WTC11 (cell line): ENCODE measurements at regions not wholly inside any gene's neighbourhood (a gene's known extent, or its start where the extent isn't known, plus 50 kb on each side); places are given as distances from the start of the nearest gene placed in this dataset.

Source experiments
- ATAC-seq: fragments of 200-7000 bp; cut with Tn5 transposase; 2 replicates; pipeline ENCODE4 v1.10.0; 2021; ENCODE audit warnings: mild to moderate bottlenecking, moderate library complexity
- CTCF ChIA-PET: fragments of 300-600 bp; sonication (Branson Sonifier 250); formaldehyde crosslinking; loops from one replicate; lab custom pipeline; 2021; ENCODE audit warnings: antibody characterized with exemption; lab: Charles Lee
- POLR2A ChIA-PET: fragments of 350-600 bp; sonication (Branson Sonifier 250); formaldehyde crosslinking; loops from one replicate; lab custom pipeline; 2021; ENCODE audit warnings: antibody characterized with exemption; lab: Charles Lee
- DNase-seq: peaks from one replicate; pipeline ENCODE4 v3.0.0; 2021; ENCODE audit warnings: low spot score
- H3K27ac Mint-ChIP-seq: 2 replicates; pipeline ENCODE4 v1.8.0; 2021; ENCODE audit warnings: mixed read lengths
- H3K27me3 Mint-ChIP-seq: 2 replicates; pipeline ENCODE4 v1.8.0; 2021; ENCODE audit warnings: low read depth, mild to moderate bottlenecking, moderate library complexity, mixed read lengths
- H3K36me3 Mint-ChIP-seq: 2 replicates; pipeline ENCODE4 v1.8.0; 2021; ENCODE audit warnings: mixed read lengths
- H3K4me1 Mint-ChIP-seq: 2 replicates; pipeline ENCODE4 v1.8.0; 2022; ENCODE audit warnings: mixed read lengths
- H3K4me3 Mint-ChIP-seq: 2 replicates; pipeline ENCODE4 v1.8.0; 2021; ENCODE audit warnings: mild to moderate bottlenecking, moderate library complexity, mixed read lengths
- H3K9me3 Mint-ChIP-seq: 2 replicates; pipeline ENCODE4 v1.8.0; 2021; ENCODE audit warnings: mixed read lengths
- CBFB ChIP-seq: sonication (generic); formaldehyde crosslinking; IDR thresholded peaks from 2 replicates; pipeline ENCODE4 v1.8.1; 2022; ENCODE audit warnings: mild to moderate bottlenecking, low read depth, missing genetic modification reagents
- FOXJ3 ChIP-seq: sonication (generic); formaldehyde crosslinking; IDR thresholded peaks from 2 replicates; pipeline ENCODE4 v1.9.0; 2021; ENCODE audit warnings: missing genetic modification reagents, mild to moderate bottlenecking, borderline replicate concordance
- GRHL2 ChIP-seq: fragments of 250-450 bp; sonication (Bioruptor Pico); IDR thresholded peaks from 2 replicates; pipeline ENCODE4 v1.8.0; 2022; ENCODE audit warnings: mild to moderate bottlenecking, moderate library complexity; ENCODE audit not compliant: insufficient replicate concordance, severe bottlenecking
- HMGA2 ChIP-seq: fragments of 250-450 bp; sonication (Bioruptor Pico); IDR thresholded peaks from 2 replicates; pipeline ENCODE4 v1.4.0; 2021; ENCODE audit warnings: mild to moderate bottlenecking, moderate library complexity
- KAT7 ChIP-seq: sonication (generic); formaldehyde crosslinking; IDR thresholded peaks from 2 replicates; pipeline ENCODE4 v1.8.1; 2023; ENCODE audit warnings: missing genetic modification reagents, mild to moderate bottlenecking, borderline replicate concordance
- MYBL2 ChIP-seq: sonication (generic); formaldehyde crosslinking; IDR thresholded peaks from 2 replicates; pipeline ENCODE4 v1.8.1; 2023; ENCODE audit warnings: mild to moderate bottlenecking, moderate library complexity, missing genetic modification reagents
- NFYB ChIP-seq: sonication (generic); formaldehyde crosslinking; conservative IDR thresholded peaks from 2 replicates; pipeline ENCODE4 v1.8.0; 2022; ENCODE audit warnings: low read depth, missing genetic modification reagents
- NR1H2 ChIP-seq: sonication (generic); formaldehyde crosslinking; IDR thresholded peaks from 2 replicates; pipeline ENCODE4 v1.9.0; 2021; ENCODE audit warnings: mild to moderate bottlenecking, moderate library complexity, missing genetic modification reagents
- RORB ChIP-seq: fragments of 250-450 bp; sonication (Bioruptor Pico); IDR thresholded peaks from 2 replicates; pipeline ENCODE4 v1.9.0; 2021; ENCODE audit warnings: mild to moderate bottlenecking
- SMAD4 ChIP-seq: sonication (generic); formaldehyde crosslinking; IDR thresholded peaks from 2 replicates; pipeline ENCODE4 v1.8.0; 2022; ENCODE audit warnings: mild to moderate bottlenecking, missing genetic modification reagents
- TCF7 ChIP-seq: sonication (generic); formaldehyde crosslinking; IDR thresholded peaks from 2 replicates; pipeline ENCODE4 v1.8.0; 2022; ENCODE audit warnings: mild to moderate bottlenecking, low read depth, missing genetic modification reagents, moderate library complexity
- ZNF263 ChIP-seq: sonication (generic); formaldehyde crosslinking; IDR thresholded peaks from 2 replicates; pipeline ENCODE4 v1.8.1; 2022; ENCODE audit warnings: low read depth, mild to moderate bottlenecking, moderate library complexity, missing genetic modification reagents
- ZNF396 ChIP-seq: fragments of 250-450 bp; sonication (Bioruptor Pico); IDR thresholded peaks from 2 replicates; pipeline ENCODE4 v1.8.0; 2021; ENCODE audit warnings: mild to moderate bottlenecking, moderate library complexity, borderline replicate concordance
- ZNF416 ChIP-seq: fragments of 250-450 bp; sonication (Bioruptor Pico); IDR thresholded peaks from 2 replicates; pipeline ENCODE4 v1.9.0; 2021; ENCODE audit warnings: mild to moderate bottlenecking, inconsistent platforms
- ZNF671 ChIP-seq: fragments of 250-450 bp; sonication (Bioruptor Pico); IDR thresholded peaks from 2 replicates; pipeline ENCODE4 v1.8.0; 2021; ENCODE audit warnings: mild to moderate bottlenecking
- TF ChIP-seq, protein P1 (sequence below): sonication (generic); formaldehyde crosslinking; IDR thresholded peaks from 2 replicates; pipeline ENCODE4 v1.8.1; 2023; ENCODE audit warnings: mild to moderate bottlenecking, missing genetic modification reagents
- TF ChIP-seq, protein P2 (sequence below): fragments of 250-450 bp; sonication (Bioruptor Pico); IDR thresholded peaks from 2 replicates; pipeline ENCODE4 v1.9.0; 2021; ENCODE audit warnings: mild to moderate bottlenecking, borderline replicate concordance
- TF ChIP-seq, protein P3 (sequence below): sonication (generic); formaldehyde crosslinking; IDR thresholded peaks from 2 replicates; pipeline ENCODE4 v1.8.0; 2022; ENCODE audit warnings: mild to moderate bottlenecking, missing genetic modification reagents
- TF ChIP-seq, protein P4 (sequence below): sonication (generic); formaldehyde crosslinking; IDR thresholded peaks from 2 replicates; pipeline ENCODE4 v1.8.0; 2022; ENCODE audit warnings: mild to moderate bottlenecking, missing genetic modification reagents
- TF ChIP-seq, protein P5 (sequence below): sonication (generic); formaldehyde crosslinking; IDR thresholded peaks from 2 replicates; pipeline ENCODE4 v1.8.1; 2022; ENCODE audit warnings: missing genetic modification reagents, borderline replicate concordance

DNA sequence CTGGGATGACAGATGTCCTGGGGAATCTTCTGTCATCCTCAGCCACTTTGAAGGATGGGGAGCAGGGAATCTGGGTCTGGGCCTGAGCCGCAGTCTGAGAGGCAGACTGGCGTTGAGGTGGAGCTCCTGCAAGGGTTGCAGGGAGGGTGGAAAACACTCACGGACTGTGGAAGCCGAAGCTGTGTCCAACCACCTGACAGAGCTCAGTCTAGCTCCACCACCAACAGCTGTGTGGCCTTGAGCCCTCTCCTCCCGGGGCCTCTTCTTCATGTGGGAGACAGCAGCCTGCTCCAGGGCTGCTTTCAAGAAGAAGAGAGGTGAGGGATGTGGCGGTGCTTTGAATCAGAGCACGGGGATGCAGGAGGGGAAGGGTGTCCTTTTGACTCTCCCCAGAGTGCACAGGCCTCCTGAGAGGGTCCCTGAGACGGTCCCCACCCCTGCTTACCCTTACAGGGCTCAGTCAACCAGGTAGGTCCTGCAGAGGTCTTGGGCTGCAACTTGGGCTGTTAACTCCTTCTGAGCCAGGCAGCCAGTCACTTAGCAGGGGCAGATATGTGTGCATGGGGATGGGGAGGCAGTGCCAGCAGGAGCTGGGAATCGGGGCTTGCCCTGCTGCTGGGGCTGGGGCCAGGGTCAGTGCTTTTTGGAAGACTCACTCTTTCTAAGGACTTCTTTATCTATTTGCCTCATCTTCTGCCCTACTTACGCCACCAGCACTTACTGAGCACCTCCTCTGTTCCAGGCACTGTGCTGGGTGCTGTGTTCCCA lies 216.3 kb downstream of the PTPRU start:
- no peak overlapping the region for H3K27ac Mint-ChIP-seq
- peaks cover 3% of the 10 kb centered on the region; the same call in 1 of the 2 replicates for H3K36me3 Mint-ChIP-seq
- TF ChIP-seq ZNF416 (CRISPR knock-in tag), result no peak
- TF ChIP-seq, protein P1, sequence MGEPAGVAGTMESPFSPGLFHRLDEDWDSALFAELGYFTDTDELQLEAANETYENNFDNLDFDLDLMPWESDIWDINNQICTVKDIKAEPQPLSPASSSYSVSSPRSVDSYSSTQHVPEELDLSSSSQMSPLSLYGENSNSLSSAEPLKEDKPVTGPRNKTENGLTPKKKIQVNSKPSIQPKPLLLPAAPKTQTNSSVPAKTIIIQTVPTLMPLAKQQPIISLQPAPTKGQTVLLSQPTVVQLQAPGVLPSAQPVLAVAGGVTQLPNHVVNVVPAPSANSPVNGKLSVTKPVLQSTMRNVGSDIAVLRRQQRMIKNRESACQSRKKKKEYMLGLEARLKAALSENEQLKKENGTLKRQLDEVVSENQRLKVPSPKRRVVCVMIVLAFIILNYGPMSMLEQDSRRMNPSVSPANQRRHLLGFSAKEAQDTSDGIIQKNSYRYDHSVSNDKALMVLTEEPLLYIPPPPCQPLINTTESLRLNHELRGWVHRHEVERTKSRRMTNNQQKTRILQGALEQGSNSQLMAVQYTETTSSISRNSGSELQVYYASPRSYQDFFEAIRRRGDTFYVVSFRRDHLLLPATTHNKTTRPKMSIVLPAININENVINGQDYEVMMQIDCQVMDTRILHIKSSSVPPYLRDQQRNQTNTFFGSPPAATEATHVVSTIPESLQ (CRISPR knock-in tag), result no peak
- no peak for TF ChIP-seq KAT7
- TF ChIP-seq RORB (CRISPR knock-in tag), result no peak
- TF ChIP-seq, protein P2, sequence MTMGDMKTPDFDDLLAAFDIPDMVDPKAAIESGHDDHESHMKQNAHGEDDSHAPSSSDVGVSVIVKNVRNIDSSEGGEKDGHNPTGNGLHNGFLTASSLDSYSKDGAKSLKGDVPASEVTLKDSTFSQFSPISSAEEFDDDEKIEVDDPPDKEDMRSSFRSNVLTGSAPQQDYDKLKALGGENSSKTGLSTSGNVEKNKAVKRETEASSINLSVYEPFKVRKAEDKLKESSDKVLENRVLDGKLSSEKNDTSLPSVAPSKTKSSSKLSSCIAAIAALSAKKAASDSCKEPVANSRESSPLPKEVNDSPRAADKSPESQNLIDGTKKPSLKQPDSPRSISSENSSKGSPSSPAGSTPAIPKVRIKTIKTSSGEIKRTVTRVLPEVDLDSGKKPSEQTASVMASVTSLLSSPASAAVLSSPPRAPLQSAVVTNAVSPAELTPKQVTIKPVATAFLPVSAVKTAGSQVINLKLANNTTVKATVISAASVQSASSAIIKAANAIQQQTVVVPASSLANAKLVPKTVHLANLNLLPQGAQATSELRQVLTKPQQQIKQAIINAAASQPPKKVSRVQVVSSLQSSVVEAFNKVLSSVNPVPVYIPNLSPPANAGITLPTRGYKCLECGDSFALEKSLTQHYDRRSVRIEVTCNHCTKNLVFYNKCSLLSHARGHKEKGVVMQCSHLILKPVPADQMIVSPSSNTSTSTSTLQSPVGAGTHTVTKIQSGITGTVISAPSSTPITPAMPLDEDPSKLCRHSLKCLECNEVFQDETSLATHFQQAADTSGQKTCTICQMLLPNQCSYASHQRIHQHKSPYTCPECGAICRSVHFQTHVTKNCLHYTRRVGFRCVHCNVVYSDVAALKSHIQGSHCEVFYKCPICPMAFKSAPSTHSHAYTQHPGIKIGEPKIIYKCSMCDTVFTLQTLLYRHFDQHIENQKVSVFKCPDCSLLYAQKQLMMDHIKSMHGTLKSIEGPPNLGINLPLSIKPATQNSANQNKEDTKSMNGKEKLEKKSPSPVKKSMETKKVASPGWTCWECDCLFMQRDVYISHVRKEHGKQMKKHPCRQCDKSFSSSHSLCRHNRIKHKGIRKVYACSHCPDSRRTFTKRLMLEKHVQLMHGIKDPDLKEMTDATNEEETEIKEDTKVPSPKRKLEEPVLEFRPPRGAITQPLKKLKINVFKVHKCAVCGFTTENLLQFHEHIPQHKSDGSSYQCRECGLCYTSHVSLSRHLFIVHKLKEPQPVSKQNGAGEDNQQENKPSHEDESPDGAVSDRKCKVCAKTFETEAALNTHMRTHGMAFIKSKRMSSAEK, result no peak
- TF ChIP-seq ZNF671, result no peak
- TF ChIP-seq CBFB (CRISPR knock-in tag), result no peak
- TF ChIP-seq GRHL2, result no peak
- no peak for TF ChIP-seq ZNF263 (CRISPR knock-in tag)
- TF ChIP-seq NFYB (CRISPR knock-in tag), result no peak
- no peak for TF ChIP-seq HMGA2 (CRISPR knock-in tag)
- TF ChIP-seq, protein P3, sequence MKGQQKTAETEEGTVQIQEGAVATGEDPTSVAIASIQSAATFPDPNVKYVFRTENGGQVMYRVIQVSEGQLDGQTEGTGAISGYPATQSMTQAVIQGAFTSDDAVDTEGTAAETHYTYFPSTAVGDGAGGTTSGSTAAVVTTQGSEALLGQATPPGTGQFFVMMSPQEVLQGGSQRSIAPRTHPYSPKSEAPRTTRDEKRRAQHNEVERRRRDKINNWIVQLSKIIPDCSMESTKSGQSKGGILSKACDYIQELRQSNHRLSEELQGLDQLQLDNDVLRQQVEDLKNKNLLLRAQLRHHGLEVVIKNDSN (CRISPR knock-in tag), result no peak
- TF ChIP-seq NR1H2 (CRISPR knock-in tag), result no peak
- no peak for TF ChIP-seq MYBL2
- no peak for DNase-seq
- H3K4me3 Mint-ChIP-seq, result no peak overlapping the region
- H3K27me3 Mint-ChIP-seq, result no peaks in the 10 kb centered on the region; the same call in 1 of the 2 replicates
- ChIA-PET CTCF (no interaction called here), POLR2A (no interaction called here)
- ATAC-seq, result no peak
- peaks cover 16% of the 10 kb centered on the region for H3K4me1 Mint-ChIP-seq
- H3K9me3 Mint-ChIP-seq, result peaks cover 18% of the 10 kb centered on the region

DNA sequence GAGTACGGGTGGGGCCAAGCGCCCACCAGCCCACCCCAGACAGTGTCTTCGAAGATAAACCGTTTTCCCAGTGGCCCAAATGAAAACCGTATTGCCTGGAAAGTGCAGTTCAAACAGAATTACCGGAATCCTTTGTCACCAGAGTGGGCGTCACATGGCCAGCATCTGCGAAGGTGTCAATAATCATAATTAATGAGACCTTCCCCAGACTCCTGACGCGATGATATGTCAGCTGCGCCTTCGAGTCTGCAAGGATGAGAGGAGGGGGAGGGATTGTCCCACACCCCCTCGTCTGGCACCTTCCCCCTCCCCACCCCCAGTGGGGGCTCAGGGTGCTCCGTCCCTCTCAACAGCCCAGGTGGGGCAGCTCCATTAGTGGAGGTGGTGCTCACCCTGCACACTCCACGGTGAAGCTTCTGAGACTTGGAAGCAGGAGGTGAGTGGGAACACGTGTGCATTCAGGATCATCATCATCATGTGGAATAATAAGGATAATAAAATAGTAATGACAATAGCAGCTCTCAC lies 215.1 kb downstream of the PTPRU start:
- no peak for ATAC-seq
- H3K27me3 Mint-ChIP-seq, result no peaks in the 10 kb centered on the region; the same call in 1 of the 2 replicates
- ChIA-PET CTCF (no interaction called here), POLR2A (no interaction called here)
- no peak overlapping the region for H3K27ac Mint-ChIP-seq
- H3K4me3 Mint-ChIP-seq, result no peak overlapping the region
- peaks cover 16% of the 10 kb centered on the region for H3K4me1 Mint-ChIP-seq
- TF ChIP-seq SMAD4 (CRISPR knock-in tag), result no peak
- TF ChIP-seq ZNF396 (CRISPR knock-in tag), result no peak
- no peak for DNase-seq
- peaks cover 10% of the 10 kb centered on the region for H3K9me3 Mint-ChIP-seq
- no peaks in the 10 kb centered on the region for H3K36me3 Mint-ChIP-seq

DNA sequence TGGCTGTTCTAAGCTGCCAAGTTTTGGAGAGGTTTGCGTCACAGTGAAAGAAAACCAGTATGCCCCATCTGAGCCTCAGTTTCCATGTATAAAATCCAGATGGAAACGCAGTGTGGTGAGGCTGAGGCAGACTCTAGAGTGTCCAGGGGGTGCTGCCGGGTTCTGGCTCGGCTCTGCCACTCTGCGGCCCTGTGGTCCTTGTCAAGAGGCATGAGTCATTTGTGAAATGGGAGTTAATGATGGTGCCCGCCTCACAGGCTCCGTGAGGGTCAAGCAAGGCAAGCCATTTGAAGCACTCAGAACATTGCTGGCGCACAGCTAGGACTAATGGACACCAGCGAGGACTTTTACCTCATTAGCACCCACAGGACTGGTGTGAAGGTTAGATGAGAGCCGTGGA lies 214.3 kb downstream of the PTPRU start:
- no peak for ATAC-seq
- peaks cover 3% of the 10 kb centered on the region for H3K9me3 Mint-ChIP-seq
- no peaks in the 10 kb centered on the region for H3K27me3 Mint-ChIP-seq
- CTCF ChIA-PET, result no interaction called here
- H3K27ac Mint-ChIP-seq, result no peak overlapping the region
- POLR2A ChIA-PET, result no interaction called here
- H3K4me1 Mint-ChIP-seq, result peaks cover 16% of the 10 kb centered on the region
- TF ChIP-seq NR1H2 (CRISPR knock-in tag), result no peak
- TF ChIP-seq, protein P4, sequence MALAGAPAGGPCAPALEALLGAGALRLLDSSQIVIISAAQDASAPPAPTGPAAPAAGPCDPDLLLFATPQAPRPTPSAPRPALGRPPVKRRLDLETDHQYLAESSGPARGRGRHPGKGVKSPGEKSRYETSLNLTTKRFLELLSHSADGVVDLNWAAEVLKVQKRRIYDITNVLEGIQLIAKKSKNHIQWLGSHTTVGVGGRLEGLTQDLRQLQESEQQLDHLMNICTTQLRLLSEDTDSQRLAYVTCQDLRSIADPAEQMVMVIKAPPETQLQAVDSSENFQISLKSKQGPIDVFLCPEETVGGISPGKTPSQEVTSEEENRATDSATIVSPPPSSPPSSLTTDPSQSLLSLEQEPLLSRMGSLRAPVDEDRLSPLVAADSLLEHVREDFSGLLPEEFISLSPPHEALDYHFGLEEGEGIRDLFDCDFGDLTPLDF (CRISPR knock-in tag), result no peak
- no peak for TF ChIP-seq TCF7
- TF ChIP-seq FOXJ3 (CRISPR knock-in tag), result no peak
- TF ChIP-seq, protein P5, sequence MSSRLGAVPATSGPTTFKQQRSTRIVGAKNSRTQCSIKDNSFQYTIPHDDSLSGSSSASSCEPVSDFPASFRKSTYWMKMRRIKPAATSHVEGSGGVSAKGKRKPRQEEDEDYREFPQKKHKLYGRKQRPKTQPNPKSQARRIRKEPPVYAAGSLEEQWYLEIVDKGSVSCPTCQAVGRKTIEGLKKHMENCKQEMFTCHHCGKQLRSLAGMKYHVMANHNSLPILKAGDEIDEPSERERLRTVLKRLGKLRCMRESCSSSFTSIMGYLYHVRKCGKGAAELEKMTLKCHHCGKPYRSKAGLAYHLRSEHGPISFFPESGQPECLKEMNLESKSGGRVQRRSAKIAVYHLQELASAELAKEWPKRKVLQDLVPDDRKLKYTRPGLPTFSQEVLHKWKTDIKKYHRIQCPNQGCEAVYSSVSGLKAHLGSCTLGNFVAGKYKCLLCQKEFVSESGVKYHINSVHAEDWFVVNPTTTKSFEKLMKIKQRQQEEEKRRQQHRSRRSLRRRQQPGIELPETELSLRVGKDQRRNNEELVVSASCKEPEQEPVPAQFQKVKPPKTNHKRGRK (CRISPR knock-in tag), result no peak
- H3K4me3 Mint-ChIP-seq, result no peak overlapping the region
- H3K36me3 Mint-ChIP-seq, result no peaks in the 10 kb centered on the region
- no peak for DNase-seq
